Islet precursor cell (in vitro differentiated cells): ENCODE measurements at regions not wholly inside any gene's neighbourhood (a gene's known extent, or its start where the extent isn't known, plus 50 kb on each side); places are given as distances from the start of the nearest gene placed in this dataset.

Source experiments
- DNase-seq: peaks from one replicate; pipeline ENCODE4 v3.0.0-alpha.2; 2018

GRCh38 chr2:177161741-177162460, 50.7 kb upstream of the HNRNPA3 start:
- DNase-seq: no peak
